ENCODE measurements at regions not wholly inside any gene's neighbourhood (a gene's known extent, or its start where the extent isn't known, plus 50 kb on each side); places are given as distances from the start of the nearest gene placed in this dataset.

DNA sequence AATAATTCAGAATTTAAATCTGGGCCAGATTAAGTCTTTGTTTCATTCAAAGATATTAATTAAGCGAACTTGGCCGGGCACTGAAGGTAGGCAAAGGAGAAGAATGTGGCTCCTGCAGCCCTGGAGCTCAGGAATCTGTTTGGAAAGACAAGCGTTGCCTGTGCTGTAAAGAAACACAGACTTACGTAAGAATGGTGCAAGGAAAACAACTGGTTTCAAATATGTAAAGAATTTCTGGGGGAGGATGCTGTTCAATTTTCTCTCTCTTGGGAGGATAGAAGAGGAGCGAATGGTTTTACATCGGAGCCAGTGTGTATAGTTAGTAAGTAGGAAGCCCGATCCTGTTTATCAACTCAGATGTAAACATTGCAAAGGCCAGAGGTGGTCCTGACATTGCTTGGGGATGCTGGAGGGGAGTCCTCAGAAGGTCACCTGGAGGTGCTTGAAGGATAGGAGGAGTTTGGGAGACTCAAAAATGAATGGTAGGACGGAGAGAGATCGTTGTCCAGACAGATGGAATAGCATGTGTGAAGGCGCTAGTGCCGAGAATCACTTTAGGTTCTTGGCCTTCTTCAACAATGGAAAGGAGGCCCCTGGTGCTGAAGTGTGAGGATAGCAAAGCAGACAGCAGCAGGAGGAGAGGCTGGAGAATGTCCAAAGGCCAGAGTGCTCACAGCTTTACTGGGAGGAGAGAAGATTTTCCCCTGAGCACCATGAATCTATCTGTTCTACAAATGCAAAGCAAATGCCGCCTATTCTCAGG, 456.1 kb downstream of the LPIN1 start:
- no peak for DNase-seq (ENCODE audit: low read depth in 2 of 2)

DNA sequence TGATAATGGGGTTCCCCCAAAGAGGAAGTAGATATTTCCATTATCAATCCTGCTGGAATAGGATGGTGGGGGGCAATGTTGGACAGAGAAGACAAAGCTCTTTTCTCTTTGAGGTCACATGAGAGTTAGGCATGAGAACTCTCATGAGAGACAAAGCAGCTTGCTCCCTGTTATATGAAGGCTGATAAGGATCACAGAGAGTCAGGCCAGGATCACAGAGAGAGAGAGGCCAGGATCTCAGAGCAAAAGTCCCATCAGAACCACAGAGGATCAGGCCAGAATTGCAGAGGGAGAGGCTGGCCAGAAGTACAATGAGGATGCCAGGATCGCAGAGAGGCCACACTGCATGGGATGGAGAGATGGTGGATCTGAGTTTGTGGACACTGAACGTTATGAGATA, 457.1 kb downstream of the LPIN1 start:
- no peak for DNase-seq (ENCODE audit: low read depth in 2 of 2)

DNA sequence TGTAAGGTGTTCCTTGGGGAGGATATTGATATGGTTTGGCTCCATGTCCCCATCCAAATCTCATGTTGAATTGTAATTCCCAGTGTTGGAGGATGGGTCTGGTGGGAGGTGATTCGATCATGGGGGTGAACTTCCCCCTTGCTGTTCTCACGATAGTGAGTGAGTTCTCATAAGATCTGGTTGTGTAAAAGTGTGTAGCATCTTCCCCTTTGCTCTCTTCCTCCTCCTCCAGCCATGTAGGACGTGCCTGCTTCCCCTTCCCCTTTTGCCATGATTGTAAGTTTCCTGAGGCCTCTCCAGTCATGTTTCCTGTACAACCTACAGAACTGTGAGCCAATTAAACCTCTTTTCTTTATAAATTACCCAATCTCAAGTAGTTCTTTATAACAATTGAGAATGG, 458.7 kb downstream of the LPIN1 start:
- DNase-seq (ENCODE audit: low read depth in 2 of 2), result no peak

DNA sequence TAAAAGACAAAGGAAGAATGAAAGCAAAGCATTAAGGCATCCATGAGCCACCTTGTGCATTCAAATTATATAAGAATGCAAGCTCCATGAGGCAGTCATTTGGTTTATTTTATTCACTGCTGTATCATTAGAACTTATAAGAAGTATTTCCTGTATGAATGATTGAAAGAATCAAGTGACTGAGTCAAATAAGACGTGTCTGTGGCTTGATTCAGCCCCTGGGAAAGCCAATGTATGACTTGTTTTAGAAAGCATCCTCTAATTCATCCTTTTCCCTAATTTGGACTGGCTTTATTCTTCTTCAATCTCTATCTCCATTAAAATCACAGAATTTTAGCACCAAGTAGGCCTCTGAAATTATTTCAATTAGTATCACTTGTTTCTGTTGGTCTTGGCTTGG, 461.1 kb downstream of the LPIN1 start:
- DNase-seq (ENCODE audit: low read depth in 2 of 2), result no peak

DNA sequence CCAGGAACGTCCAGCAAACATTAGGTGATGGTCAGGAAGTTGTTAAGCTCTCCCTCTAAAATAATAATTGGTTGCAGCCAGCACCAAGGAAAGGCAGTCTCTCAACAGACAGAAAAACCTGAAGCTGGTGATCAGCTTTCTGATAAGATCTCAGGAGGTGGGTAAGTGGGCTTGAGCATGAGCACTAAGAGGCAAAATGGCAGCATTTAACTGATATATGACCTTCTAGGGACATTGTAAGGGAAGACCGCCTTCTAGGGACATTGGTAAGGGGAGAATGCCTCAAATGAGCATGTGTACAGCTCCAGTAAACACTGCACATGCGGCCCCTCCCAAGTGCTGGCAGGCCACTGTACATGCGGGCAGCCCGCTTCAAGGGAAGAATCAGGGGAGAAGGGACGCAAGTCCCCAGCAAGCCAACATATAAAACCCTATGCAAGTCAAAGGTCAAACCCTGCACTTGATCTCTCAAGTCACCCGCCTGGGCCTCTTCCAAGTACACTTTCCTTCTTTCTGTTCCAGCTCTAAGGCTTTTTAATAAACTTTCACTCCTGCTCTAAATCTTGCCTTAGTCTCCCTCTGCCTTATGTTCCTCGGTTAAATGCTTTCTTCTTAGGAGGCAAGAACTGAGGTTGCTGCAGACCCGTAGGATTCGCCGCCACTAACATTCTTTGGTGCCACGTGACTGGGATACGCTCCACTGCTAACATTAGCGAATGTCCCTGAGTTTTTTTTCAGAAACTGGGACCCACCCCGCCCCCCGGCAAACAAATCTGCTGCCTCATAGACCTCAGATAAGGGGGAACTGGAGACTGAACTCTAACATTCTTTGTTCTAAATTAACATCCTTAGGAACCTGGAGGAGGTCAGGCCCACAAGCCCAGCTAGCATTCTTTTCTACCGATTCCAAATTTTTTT, 463.8 kb downstream of the LPIN1 start:
- no peak for DNase-seq (ENCODE audit: low read depth in 2 of 2)

DNA sequence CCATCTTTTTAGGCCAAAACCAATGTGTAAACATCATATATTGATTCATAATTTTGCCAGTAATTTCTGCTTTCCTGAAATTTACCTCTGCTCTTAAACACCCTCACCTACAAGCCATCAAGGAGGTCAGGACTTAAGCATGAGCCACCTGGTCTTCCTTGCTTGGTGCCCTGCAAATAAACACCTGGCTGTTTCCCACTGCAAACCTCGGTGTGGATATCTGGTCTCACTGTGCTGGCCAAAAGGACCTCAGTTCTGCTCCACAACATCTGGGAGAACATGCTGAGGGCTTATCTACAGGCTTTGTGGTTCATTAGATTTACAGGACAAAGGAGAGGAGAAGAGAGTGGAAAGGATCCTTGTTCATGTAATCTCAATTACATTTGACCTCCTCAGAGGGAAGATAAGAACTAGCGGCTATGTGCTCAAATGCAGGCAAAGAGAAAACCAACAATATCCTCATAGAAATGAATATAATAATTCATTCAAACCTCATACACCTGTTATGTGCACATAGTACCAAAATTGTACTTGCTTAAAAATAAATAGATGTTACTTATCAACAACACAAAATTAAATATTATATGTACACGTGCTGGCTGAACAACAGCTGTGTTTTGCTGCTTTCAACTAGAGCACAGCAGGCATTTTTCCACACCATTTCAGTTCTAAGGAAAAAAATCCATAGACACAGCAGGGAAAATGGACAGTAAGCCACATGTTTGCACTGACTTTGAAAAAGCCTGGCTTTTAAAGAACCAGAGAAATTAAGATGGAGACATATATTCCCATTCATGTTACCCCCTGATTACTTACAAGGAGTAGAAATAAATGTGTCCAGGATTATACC, 465.1 kb downstream of the LPIN1 start:
- no peak for DNase-seq (ENCODE audit: low read depth in 2 of 2)

DNA sequence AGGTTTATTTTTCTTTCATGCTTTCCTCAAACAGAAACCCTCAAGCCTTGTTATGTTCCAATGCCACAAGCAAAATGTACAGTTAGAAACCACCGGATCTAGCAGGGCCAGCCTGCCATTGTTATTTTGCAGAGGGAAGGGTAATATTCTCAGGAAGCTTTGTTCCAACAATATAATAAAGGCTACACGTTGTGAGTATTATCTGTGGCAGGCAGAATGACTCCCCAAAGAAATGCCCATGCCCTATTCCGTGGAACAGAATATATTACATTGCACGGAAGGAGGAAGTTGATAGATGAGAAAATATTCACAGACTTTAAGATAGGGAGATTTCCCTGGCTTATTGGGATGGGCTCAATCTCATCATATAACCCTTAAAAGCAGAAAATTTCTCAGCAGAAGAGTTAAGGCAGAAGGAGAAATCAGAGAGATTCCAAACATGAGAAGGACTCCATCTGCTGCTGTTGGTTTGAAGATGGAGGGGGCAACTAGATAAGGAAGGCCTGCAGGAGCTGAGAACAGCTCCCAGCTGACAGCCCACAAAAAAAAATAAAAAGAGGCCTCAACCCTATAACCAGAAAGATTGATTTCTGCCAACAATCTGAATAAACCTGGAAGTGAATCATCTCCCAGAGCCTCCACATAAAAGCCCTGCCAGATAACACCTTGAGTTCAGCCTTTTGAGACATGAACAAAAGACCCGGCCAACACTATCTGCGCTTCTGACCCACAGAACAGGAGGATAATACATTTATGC, 466.6 kb downstream of the LPIN1 start:
- DNase-seq (ENCODE audit: low read depth in 2 of 2), result peak in 1 of 2 donors; percentile 51

DNA sequence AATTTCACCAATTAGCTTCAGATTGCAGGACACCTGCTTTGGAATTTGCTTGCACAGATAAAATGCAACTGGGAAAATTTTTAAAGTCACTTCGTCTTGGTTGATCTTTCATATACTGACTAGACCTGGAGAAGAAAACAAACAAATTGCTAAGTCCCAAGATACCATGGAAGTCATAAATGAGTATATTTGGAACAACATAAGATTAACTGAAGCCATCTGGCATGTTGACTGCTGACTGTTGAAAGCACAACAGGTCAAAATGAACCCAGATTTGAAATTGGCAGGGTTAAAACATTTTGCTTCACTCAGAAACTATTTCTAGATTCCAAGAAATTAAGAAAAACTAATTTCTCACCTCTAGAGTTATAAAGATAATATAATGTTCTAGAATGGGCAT, 470.7 kb downstream of the LPIN1 start:
- DNase-seq (ENCODE audit: low read depth in 2 of 2), result no peak

DNA sequence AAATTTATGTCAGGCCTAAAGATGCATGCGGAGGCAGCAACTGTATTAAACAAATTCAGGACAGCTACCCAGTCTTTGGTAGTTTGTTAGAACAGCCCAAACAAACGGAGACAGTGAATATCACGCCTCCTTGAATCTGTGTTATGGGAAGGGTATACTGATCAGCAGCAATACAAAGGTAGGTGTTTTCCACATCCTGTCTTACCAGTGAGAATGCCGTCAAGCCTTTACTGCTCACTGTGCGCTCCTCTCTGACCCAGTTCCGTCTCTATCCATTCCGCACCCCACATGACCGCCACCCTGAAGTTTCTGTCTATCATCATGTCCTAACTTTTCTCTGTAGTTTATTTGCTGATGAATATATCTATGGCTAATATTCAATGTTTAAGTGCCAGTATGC, 473.3 kb downstream of the LPIN1 start:
- DNase-seq (ENCODE audit: low read depth in 2 of 2), result no peak

DNA sequence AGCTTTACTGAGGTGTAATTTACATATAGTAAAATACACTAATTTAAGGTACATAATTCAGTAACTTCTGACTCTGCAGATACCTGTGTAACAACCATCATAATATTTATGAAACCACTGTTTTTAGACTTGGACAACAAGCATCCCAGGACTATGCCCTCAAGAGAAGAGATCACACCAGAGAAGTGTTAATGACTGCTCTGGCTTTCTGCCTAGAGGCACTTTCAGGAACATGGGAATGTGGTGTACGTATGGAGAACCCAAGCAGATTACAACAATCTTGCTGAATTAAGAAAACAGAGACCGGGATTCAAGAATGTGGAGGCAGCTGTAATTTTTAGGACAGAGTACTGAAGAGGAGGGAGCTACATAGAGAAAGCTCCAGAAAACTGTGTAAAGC, 475.2 kb downstream of the LPIN1 start:
- DNase-seq (ENCODE audit: low read depth in 2 of 2), result no peak

DNA sequence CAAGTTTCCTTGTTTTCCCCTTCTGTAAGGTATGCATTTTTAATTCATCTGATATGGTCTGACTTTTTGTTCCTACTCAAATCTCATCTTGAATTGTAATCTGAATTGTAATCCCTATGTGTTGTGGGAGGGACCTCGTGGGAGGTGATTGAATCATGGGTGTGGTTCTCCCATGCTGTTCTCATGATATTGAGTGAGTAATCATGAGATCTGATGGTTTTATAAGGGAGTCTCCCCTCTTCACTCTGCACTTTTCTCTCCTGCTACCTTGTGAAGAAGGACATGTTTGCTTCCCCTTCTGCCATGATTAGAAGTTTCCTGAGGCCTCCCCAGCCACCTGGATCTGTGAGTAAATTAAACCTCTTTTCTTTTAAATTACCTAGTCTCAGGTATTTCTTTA, 476.1 kb downstream of the LPIN1 start:
- DNase-seq (ENCODE audit: low read depth in 2 of 2), result no peak

DNA sequence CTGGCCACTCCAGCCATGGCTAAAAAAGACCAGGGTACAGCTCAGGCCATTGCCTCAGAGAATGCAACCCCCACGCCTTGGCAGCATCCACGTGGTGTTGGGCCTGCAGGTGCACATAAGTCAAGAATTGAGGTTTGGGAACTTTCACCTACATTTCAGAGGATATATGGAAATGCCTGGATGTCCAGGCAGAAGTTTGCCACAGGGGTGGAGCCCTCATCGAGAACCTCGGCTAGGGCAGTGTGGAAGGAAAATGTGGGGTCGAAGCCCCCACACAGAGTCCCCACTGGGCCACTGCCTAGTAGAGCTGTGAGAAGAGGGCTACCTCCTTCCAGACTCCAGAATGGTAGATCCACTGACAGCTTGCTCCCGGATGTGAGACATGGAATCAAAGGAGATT, 477.3 kb downstream of the LPIN1 start:
- DNase-seq (ENCODE audit: low read depth in 2 of 2), result no peak

DNA sequence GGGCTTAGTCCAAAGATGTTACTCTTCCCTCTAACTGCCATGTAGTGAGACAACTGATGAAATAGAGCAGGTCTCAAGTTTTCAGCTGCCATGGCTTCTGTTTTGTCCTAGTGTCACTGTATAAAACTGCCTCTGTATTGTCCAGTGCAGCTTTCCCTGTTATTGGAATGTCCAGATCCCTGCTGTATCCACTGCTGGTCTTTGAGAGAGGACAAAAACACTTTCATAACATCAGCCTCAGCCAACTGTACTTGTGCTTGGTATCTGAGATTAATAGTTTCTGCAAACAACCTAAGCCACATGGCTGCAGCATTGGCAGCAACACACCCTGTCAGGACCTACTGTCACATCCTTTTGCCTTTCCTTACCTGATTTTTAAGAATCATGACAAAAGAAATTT, 480.2 kb downstream of the LPIN1 start:
- no peak for DNase-seq (ENCODE audit: low read depth in 2 of 2)

DNA sequence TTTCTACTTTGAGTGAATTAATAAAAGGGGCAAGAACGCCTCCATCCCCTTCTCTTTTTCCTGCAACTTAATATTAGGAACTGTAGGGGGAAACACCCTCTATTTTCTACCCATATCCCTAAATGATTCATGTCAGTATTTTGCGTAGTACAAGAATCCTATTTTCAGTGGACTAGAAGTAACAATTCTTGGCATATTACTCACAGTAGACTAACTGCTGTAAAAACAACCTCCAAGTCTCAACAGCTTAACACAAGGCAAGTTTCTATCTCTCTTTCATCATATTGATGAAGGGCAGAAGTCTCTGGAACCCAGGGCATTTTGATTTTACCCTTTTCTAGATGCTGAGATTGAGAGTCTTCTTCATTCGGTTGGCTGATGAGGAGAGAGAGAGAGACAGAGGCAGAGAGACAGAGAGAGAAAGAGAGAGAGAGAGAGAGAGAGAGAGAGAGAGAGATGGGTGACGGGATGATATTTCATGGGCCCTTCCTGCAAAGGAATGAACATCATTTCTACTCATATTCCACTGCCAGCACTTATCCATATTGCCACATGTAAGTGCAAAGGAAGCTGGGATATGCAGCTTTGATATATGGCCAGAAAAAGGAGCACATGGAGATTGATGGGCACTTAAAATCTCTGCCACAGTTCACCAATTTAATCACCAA, 481.6 kb downstream of the LPIN1 start:
- no peak for DNase-seq (ENCODE audit: low read depth in 2 of 2)

DNA sequence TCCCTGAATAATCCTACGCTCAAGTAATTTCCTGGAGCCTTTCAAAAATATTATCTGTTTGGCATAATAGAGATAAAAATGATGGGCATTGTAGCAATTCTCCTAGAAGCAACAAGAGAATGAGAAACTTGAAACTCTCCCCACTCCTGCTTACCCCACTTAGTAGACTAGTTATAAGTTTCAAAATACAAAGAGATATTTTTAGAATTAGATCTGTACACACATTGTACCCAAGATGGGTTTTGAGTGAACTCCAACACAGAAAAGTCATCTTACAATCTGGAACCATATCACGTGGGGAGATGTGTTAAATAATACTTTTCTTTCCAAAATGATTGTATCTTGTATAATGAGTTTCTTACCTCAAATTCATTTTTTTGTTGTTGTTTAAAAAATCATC, 484.9 kb downstream of the LPIN1 start:
- no peak for DNase-seq (ENCODE audit: low read depth in 2 of 2)

DNA sequence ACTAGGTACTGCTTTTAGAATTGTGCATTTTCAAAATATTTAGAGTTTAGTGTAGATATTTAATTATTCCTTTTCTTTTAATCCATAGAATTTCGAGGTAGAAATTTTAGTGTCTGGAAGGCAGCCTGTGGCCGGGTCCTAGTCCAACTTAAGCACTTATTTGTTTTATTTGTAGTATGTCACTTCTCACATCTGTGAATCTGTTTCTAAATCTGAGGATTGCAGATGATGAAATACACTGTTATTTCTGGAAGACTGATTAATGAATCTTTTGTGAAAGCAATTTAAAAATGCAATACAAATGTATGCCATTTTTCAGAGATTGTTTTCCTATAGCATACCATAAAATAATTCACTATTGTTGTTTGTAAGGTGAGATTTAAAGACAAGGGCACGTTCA, 483.9 kb upstream of the TRIB2 start:
- no peak for DNase-seq (ENCODE audit: low read depth in 2 of 2)

DNA sequence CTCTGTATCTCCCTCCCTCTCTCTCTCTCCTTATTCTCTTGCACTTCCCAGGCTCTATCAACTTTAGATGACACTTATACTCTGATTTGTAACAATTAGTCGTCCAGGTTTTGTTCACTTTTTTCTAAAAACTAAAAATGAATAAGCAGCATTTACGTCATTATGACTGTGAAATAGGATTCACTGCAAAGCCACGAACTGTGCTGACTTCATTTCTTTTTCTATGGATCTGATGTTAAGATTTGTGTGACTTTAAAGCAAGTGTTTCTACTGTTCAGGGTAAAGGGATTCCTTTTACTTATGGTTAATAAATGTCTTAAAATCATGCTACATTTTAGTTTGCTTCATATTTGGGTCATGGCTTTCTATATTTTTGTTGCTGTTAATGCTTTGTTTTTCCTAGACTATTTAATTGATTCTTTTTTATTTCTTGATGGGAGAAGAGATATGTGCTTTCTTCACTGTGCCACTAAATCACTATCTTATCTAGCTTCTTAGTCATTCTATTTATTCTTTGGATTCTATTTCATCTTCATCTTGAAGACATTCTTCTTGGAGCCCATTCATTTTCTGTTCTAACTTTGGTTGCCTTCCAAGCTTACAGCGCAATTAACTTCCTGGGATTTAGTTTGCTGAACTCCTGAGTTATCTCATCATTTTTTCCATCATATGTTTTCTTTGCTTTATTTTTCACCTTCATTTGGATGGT, 480.4 kb upstream of the TRIB2 start:
- DNase-seq (ENCODE audit: low read depth in 2 of 2), result no peak

DNA sequence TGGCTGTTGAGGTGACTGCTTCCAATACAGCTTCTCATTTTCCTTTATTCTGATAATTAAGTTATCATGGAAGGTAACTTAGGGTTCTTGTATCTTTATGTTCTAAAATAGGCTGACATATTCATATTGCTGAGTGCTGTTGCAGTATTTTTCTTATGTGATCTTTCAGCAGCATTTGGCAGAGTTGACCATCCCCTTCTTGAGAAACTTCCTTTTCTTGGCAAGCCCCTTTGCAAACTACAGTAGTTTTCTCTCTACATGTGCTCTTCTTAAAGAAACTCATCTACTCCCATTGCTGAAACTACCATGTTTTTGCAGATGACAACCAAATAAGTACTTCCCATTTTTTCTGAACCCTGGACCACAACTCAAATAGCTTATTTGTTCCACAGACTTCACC, 476.5 kb upstream of the TRIB2 start:
- no peak for DNase-seq (ENCODE audit: low read depth in 2 of 2)

DNA sequence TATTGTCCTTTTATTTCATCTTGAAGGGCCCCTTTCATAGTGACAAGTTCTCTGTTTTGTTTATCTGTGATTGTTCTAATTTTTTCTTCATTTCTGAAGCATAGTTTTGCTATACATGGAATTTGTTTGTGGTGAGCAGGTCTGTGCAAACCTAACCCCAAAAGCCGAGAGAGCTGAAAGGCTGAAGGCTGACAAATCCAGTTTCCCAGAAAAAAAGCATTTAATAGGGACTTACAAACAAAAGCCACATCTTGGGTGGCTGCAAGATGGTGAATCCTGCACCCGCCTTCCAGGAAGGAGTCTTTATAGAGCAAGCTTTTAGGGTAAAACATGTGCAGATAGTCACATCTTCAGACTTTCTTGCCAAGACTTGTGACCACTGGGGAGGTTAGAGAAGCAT, 473.4 kb upstream of the TRIB2 start:
- no peak for DNase-seq (ENCODE audit: low read depth in 2 of 2)

DNA sequence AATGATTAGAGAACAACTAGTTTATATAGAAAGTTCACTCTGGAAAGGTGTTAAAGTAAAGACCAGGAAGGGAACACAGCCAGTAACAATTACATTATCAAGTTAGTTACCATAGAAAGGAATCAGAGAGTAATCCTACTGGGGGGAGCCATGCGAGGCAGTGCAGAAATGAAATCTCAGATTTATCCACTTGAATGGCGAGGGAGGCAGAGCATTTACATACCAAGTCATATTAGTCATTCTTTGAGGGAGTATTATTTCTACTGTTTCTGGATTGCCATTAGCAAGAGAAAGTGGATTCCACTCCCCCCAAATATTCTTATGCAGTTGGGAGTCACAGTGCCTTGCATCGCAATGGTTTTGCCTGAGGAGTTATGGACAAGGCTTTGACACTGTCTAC, 472.7 kb upstream of the TRIB2 start:
- no peak for DNase-seq (ENCODE audit: low read depth in 2 of 2)

Data from dermis microvascular lymphatic vessel endothelial cell (primary cell).